Panc1 (cell line): ENCODE measurements at regions not wholly inside any gene's neighbourhood (a gene's known extent, or its start where the extent isn't known, plus 50 kb on each side); places are given as distances from the start of the nearest gene placed in this dataset.

ENCODE experiments used
- ATAC-seq: fragments of 200-7000 bp; cut with Tn5 transposase; 2 replicates; pipeline ENCODE4 v1.9.1; 2020; ENCODE audit warnings: mild to moderate bottlenecking, moderate library complexity
- BruUV-seq: library from RNA; stranded (reverse); fragments of 400-500 nt; replicated peaks from 2 replicates; lab custom pipeline; 2021; lab: Mats Ljungman, UMichigan
- CTCF ChIA-PET: fragments of 300-600 bp; sonication (Branson Sonifier 250); formaldehyde crosslinking; loops from one replicate; lab custom pipeline; 2022; ENCODE audit warnings: antibody characterized with exemption; lab: Charles Lee
- POLR2A ChIA-PET: fragments of 300-600 bp; sonication (Branson Sonifier 250); formaldehyde crosslinking; loops from one replicate; lab custom pipeline; 2022; ENCODE audit warnings: antibody characterized with exemption; lab: Charles Lee
- DNase-seq: peaks from one replicate; pipeline ENCODE4 v3.0.0-alpha.2; 2010; ENCODE audit warnings: low read depth, low spot score
- H3K27ac ChIP-seq: 2 replicates; pipeline ENCODE4 v1.5.1; 2011; ENCODE audit warnings: mild to moderate bottlenecking, low read length, inconsistent platforms
- H3K27me3 ChIP-seq: fragments of 200-500 bp; sonication (Bioruptor generic); 2 replicates; pipeline ENCODE4 v1.6.0; 2014; ENCODE audit warnings: low read length, inconsistent platforms; ENCODE audit not compliant: control insufficient read depth, insufficient read depth
- H3K36me3 ChIP-seq: fragments of 200-500 bp; sonication (Bioruptor generic); 2 replicates; pipeline ENCODE4 v1.5.1; 2014; ENCODE audit warnings: inconsistent platforms, mild to moderate bottlenecking, low read length, moderate library complexity; ENCODE audit not compliant: control insufficient read depth, insufficient read depth
- H3K4me1 ChIP-seq: 2 replicates; pipeline ENCODE4 v1.5.1; 2011; ENCODE audit warnings: inconsistent platforms, mild to moderate bottlenecking, low read length, moderate library complexity; ENCODE audit not compliant: control insufficient read depth, insufficient read depth
- H3K4me3 ChIP-seq, 2 experiments: 2 replicates each; pipeline ENCODE4 v1.5.1; 2011 to 2012; ENCODE audit warnings: low read depth in 2 of 2, low read length in 2 of 2, mild to moderate bottlenecking in 2 of 2, inconsistent platforms in 1 of 2, moderate library complexity in 1 of 2
- H3K9me3 ChIP-seq: fragments of 200-500 bp; sonication (Bioruptor generic); 2 replicates; pipeline ENCODE4 v1.5.1; 2014; ENCODE audit warnings: low read depth, mild to moderate bottlenecking, inconsistent platforms, low read length, moderate library complexity; ENCODE audit not compliant: control insufficient read depth, insufficient read depth
- CTCF ChIP-seq: fragments of 450-650 bp; IDR thresholded peaks from 2 replicates; pipeline ENCODE4 v1.5.1; 2017; ENCODE audit warnings: mild to moderate bottlenecking
- POLR2AphosphoS5 ChIP-seq: IDR thresholded peaks from 2 replicates; pipeline ENCODE4 v1.6.1; 2012; ENCODE audit warnings: mild to moderate bottlenecking, low read depth, low read length, moderate library complexity
- REST ChIP-seq, 2 experiments: IDR thresholded peaks; 2 replicates each; pipeline ENCODE4 v1.6.1; 2011 to 2012; ENCODE audit warnings: low read depth in 2 of 2, control low read depth in 1 of 2, low read length in 1 of 2, mild to moderate bottlenecking in 1 of 2, moderate library complexity in 1 of 2; ENCODE audit not compliant: insufficient read depth in 1 of 2
- SIN3A ChIP-seq: IDR thresholded peaks from 2 replicates; pipeline ENCODE4 v1.6.1; 2012; ENCODE audit warnings: low read depth, mild to moderate bottlenecking, low read length, moderate library complexity, borderline replicate concordance; ENCODE audit not compliant: insufficient read depth
- TCF7L2 ChIP-seq: IDR thresholded peaks from 2 replicates; pipeline ENCODE4 v1.6.1; 2011; ENCODE audit warnings: mild to moderate bottlenecking, low read depth, low read length, inconsistent platforms
- in situ Hi-C: cut with HindIII; loops from 2 replicates; pipeline ENCODE4 v1.10.0; 2016; ENCODE audit warnings: low sequenced_read_pairs, low pct_unique_long_range_greater_than_20kb
- intact Hi-C: fragments of 100-400 bp; cut with micrococcal nuclease; formaldehyde crosslinking; loops from one replicate; pipeline ENCODE4 v1.10.0; 2022; ENCODE audit not compliant: unreplicated experiment

- no peaks in the 10 kb centered on the region for H3K9me3 ChIP-seq
- H3K4me3 ChIP-seq: no peak overlapping the region
- CTCF ChIA-PET: interaction anchor here (0.6 kb wide), 1 partner anchor 89 kb away, joined by 3 read pairs; no protein-coding TSS in a partner anchor
- intact Hi-C loops: no loop called here
- no TSS peak for BruUV-seq
- ATAC-seq (peak; percentile 79), DNase-seq (no peak)
- H3K4me1 ChIP-seq: peaks cover 24% of the 10 kb centered on the region
- no peaks in the 10 kb centered on the region for H3K36me3 ChIP-seq
- TF ChIP-seq CTCF: peak; percentile 75
- TF ChIP-seq SIN3A: no peak
- TF ChIP-seq REST (IDR thresholded peaks at IDR 0.05; ENCODE audit: insufficient read depth in 1 of 2, low read depth in 2 of 2, low read length in 1 of 2): no peak
- POLR2A ChIA-PET: no interaction called here
- no peaks in the 10 kb centered on the region for H3K27me3 ChIP-seq
- H3K27ac ChIP-seq: peak overlapping the region; percentile 44; the same call in 1 of the 2 replicates
- in situ Hi-C loops: no loop called here
Observed at GRCh38 chr3:13192471-13193213, 119.4 kb upstream of the IQSEC1 start.

- no peak overlapping the region for H3K4me3 ChIP-seq
- peaks cover 24% of the 10 kb centered on the region for H3K4me1 ChIP-seq
- ChIA-PET POLR2A (interaction anchor here (0.7 kb wide), 1 partner anchor 20 kb away, joined by 7 read pairs; no protein-coding TSS in a partner anchor), CTCF (interaction anchor here (0.6 to 0.7 kb wide), 2 partner anchors 23 to 67 kb away, joined by 3 to 18 read pairs; no protein-coding TSS in a partner anchor)
- TF ChIP-seq CTCF (no peak), SIN3A (no peak), TCF7L2 (no peak), POLR2AphosphoS5 (no peak), REST (IDR thresholded peaks at IDR 0.05; ENCODE audit: insufficient read depth in 1 of 2, low read depth in 2 of 2, low read length in 1 of 2) (no peak)
- ATAC-seq (no peak), DNase-seq (no peak)
- no peak overlapping the region for H3K27ac ChIP-seq
- no peaks in the 10 kb centered on the region for H3K27me3 ChIP-seq
- no TSS peak for BruUV-seq
- no peaks in the 10 kb centered on the region for H3K36me3 ChIP-seq
- intact Hi-C loops: no loop called here
- in situ Hi-C loops: no loop called here
- no peaks in the 10 kb centered on the region for H3K9me3 ChIP-seq
Observed at GRCh38 chr3:13191016-13191415, 117.8 kb upstream of the IQSEC1 start.
